K562 (cell line): ENCODE measurements at regions not wholly inside any gene's neighbourhood (a gene's known extent, or its start where the extent isn't known, plus 50 kb on each side); places are given as distances from the start of the nearest gene placed in this dataset.

Source experiments
- ATAC-seq: fragments of 200-7000 bp; cut with Tn5 transposase; 3 replicates; pipeline ENCODE4 v1.9.1; 2020; ENCODE audit warnings: moderate library complexity
- BruUV-seq: library from RNA; stranded (reverse); fragments of 400-500 nt; replicated peaks from 2 replicates; lab custom pipeline; 2021; lab: Mats Ljungman, UMichigan
- CTCF ChIA-PET: fragments of 300-600 bp; formaldehyde crosslinking; extraction: SDS; loops from one replicate; lab custom pipeline; 2021; ENCODE audit warnings: low intra/inter-chr PET ratio; lab: Yijun Ruan, JAX
- POLR2A ChIA-PET: fragments of 300-600, 350-650 bp; sonication (Branson Sonifier 250); formaldehyde crosslinking; extraction: SDS; loops from one replicate; lab custom pipeline; 2021; ENCODE audit warnings: antibody characterized with exemption, inconsistent platforms; lab: Yijun Ruan, JAX
- DNase-seq, 4 experiments: peaks; one replicate each; pipeline versions ENCODE4 v3.0.0 to v3.0.0-alpha.2; 2011 to 2018; ENCODE audit warnings: low spot score in 3 of 4, mixed read lengths in 3 of 4; ENCODE audit errors: extremely low read depth in 1 of 4
- FAIRE-seq: peaks from 2 replicates; lab custom pipeline; 2011; peaks lifted over from hg19 to GRCh38; lab: Jason Lieb, UNC
- H2AFZ ChIP-seq: 2 replicates; pipeline ENCODE4 v1.6.0; 2011; ENCODE audit warnings: low read depth, low read length, control low read depth, inconsistent platforms
- H3K27ac ChIP-seq: fragments of 200-600 bp; 3 replicates; pipeline ENCODE4 v1.8.0; 2011; ENCODE audit warnings: low read depth, mild to moderate bottlenecking, control low read depth, inconsistent platforms, low read length, moderate library complexity, mixed read lengths; ENCODE audit errors: extremely low read depth
- H3K27me3 ChIP-seq, 2 experiments: fragments of 300-600 bp in 1 of 2; 2 replicates in 1 of 2; 3 replicates in 1 of 2; pipeline versions ENCODE4 v1.6.0 to v1.8.0; 2011; ENCODE audit warnings: inconsistent platforms in 2 of 2, low read length in 2 of 2, mild to moderate bottlenecking in 1 of 2, mixed read lengths in 1 of 2, moderate library complexity in 1 of 2; ENCODE audit not compliant: control insufficient read depth in 2 of 2, insufficient read depth in 2 of 2
- H3K36me3 ChIP-seq: fragments of 300-600 bp; 3 replicates; pipeline ENCODE4 v1.8.0; 2011; ENCODE audit warnings: mild to moderate bottlenecking, low read length, inconsistent platforms; ENCODE audit not compliant: control insufficient read depth, insufficient read depth
- H3K4me1 ChIP-seq, 2 experiments: fragments of 200-600 bp in 1 of 2; replicated peaks in 1 of 2; 2 replicates in 1 of 2; 3 replicates in 1 of 2; pipeline versions ENCODE4 v1.5.1 to v1.8.0; 2011; ENCODE audit warnings: inconsistent platforms in 2 of 2, low read length in 2 of 2, mild to moderate bottlenecking in 1 of 2, mixed read lengths in 1 of 2, moderate library complexity in 1 of 2; ENCODE audit not compliant: control insufficient read depth in 2 of 2, insufficient read depth in 2 of 2
- H3K4me2 ChIP-seq: 2 replicates; pipeline ENCODE4 v1.6.1; 2011; ENCODE audit warnings: low read length, control low read depth, inconsistent platforms, mixed read lengths; ENCODE audit not compliant: insufficient read depth
- H3K4me3 ChIP-seq: fragments of 200-600 bp; sonication (generic), shearing (Covaris generic); 2 replicates; pipeline ENCODE4 v1.5.1; 2016; ENCODE audit warnings: control low read depth, inconsistent platforms
- H3K79me2 ChIP-seq: fragments of 200-600 bp; 3 replicates; pipeline ENCODE4 v1.8.0; 2011; ENCODE audit warnings: low read length, inconsistent platforms; ENCODE audit not compliant: control insufficient read depth, insufficient read depth
- H3K9ac ChIP-seq, 2 experiments: 2 replicates each; pipeline versions ENCODE4 v1.6.0 to v1.6.1; 2011; ENCODE audit warnings: low read depth in 2 of 2, low read length in 2 of 2, control low read depth in 1 of 2, inconsistent platforms in 1 of 2, mild to moderate bottlenecking in 1 of 2, mixed read lengths in 1 of 2; ENCODE audit not compliant: insufficient read depth in 1 of 2
- H3K9me1 ChIP-seq: one replicate; pipeline ENCODE4 v1.6.0; 2011; ENCODE audit warnings: inconsistent platforms, mild to moderate bottlenecking, low read length, moderate library complexity; ENCODE audit not compliant: control insufficient read depth, insufficient read depth
- H3K9me3 ChIP-seq: replicated peaks from 2 replicates; pipeline ENCODE4 v1.5.1; 2011; ENCODE audit warnings: low read depth, low read length, inconsistent platforms; ENCODE audit not compliant: control insufficient read depth, insufficient read depth
- H4K20me1 ChIP-seq: replicated peaks from 2 replicates; pipeline ENCODE4 v1.6.1; 2011; ENCODE audit warnings: low read length, inconsistent platforms, mixed read lengths; ENCODE audit not compliant: control insufficient read depth, insufficient read depth
- CCAR2 ChIP-seq: fragments of 200-400 bp; formaldehyde crosslinking; IDR thresholded peaks from 2 replicates; pipeline ENCODE4 v1.6.1; 2017; ENCODE audit warnings: mild to moderate bottlenecking, low read depth, low read length
- ETS2 ChIP-seq: IDR thresholded peaks from 2 replicates; pipeline ENCODE4 v1.6.1; 2016; ENCODE audit warnings: borderline replicate concordance, missing genetic modification characterization, mild to moderate bottlenecking, moderate library complexity, missing compliant biosample characterization; ENCODE audit not compliant: poor library complexity, severe bottlenecking
- FOXP1 ChIP-seq: sonication (generic); formaldehyde crosslinking; IDR thresholded peaks from 2 replicates; pipeline ENCODE4 v1.8.0; 2022; ENCODE audit warnings: mild to moderate bottlenecking, missing genetic modification reagents
- HDAC1 ChIP-seq, 2 experiments: fragments of 450-650 bp; IDR thresholded peaks; 2 replicates each; pipeline ENCODE4 v1.6.1; 2016 to 2017; ENCODE audit warnings: inconsistent platforms in 1 of 2, mild to moderate bottlenecking in 1 of 2, moderate library complexity in 1 of 2
- MAFG ChIP-seq: fragments of 450-650 bp; conservative IDR thresholded peaks from 2 replicates; pipeline ENCODE4 v1.6.1; 2016; ENCODE audit warnings: missing genetic modification characterization, missing compliant biosample characterization
- POLR2A ChIP-seq: fragments of 450-650 bp; conservative IDR thresholded peaks from 2 replicates; pipeline ENCODE4 v1.6.1; 2016
- SMARCB1 ChIP-seq: IDR thresholded peaks from 2 replicates; pipeline ENCODE4 v1.6.1; 2011; ENCODE audit warnings: improper control_type of control experiment, low read depth; ENCODE audit not compliant: insufficient read length
- ZNF41 ChIP-seq: fragments of 250-450 bp; sonication (Bioruptor Pico); conservative IDR thresholded peaks from 2 replicates; pipeline ENCODE4 v1.4.0; 2020; ENCODE audit warnings: mild to moderate bottlenecking
- WGBS: fragments of 100-300 bp; shearing (Covaris generic); methylation state at CpG from one replicate; pipeline ENCODE4 v1.1.6; 2016; ENCODE audit warnings: low coverage, mixed read lengths; ENCODE audit not compliant: insufficient coverage; ENCODE audit errors: missing lambda C conversion rate; 5-methylcytosine and 5-hydroxymethylcytosine counted together
- in situ Hi-C: fragments of 300-500 bp; cut with MboI; formaldehyde crosslinking; loops from 4 replicates; pipeline ENCODE4 v1.15.0; 2018; ENCODE audit warnings: inconsistent platforms, mixed read lengths
- intact Hi-C: fragments of 100-400 bp; cut with micrococcal nuclease; formaldehyde crosslinking; loops from 2 replicates; pipeline ENCODE4 v1.14.2; 2022
- TF ChIP-seq, protein P1 (sequence below): fragments of 450-650 bp; IDR thresholded peaks from 2 replicates; pipeline ENCODE4 v1.6.1; 2016; ENCODE audit warnings: low read depth, mild to moderate bottlenecking, moderate library complexity
- TF ChIP-seq, protein P2 (sequence below): IDR thresholded peaks from 2 replicates; pipeline ENCODE4 v1.6.1; 2014; ENCODE audit warnings: antibody characterized with exemption

DNA sequence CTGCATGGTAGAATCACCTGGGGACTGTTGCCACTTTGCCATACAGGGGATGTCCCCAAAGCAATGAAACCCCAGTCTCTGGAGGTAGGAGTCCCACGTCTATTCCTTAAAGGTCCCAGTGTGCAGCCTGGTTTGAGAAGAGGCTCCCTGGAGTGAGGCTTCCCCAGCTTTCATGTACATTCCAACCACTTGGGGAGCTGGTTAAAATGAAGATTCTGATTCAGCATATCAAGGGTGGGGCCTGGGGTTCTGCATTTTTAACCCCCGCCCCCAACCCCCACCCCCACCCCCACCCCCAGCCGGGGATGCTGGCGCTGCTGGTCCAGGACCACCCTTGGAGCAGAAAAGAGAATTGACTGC is 241.2 kb downstream of the FOXL1 start (continued):
- TF ChIP-seq, protein P1, sequence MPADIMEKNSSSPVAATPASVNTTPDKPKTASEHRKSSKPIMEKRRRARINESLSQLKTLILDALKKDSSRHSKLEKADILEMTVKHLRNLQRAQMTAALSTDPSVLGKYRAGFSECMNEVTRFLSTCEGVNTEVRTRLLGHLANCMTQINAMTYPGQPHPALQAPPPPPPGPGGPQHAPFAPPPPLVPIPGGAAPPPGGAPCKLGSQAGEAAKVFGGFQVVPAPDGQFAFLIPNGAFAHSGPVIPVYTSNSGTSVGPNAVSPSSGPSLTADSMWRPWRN, result no peak
- TF ChIP-seq, protein P2, sequence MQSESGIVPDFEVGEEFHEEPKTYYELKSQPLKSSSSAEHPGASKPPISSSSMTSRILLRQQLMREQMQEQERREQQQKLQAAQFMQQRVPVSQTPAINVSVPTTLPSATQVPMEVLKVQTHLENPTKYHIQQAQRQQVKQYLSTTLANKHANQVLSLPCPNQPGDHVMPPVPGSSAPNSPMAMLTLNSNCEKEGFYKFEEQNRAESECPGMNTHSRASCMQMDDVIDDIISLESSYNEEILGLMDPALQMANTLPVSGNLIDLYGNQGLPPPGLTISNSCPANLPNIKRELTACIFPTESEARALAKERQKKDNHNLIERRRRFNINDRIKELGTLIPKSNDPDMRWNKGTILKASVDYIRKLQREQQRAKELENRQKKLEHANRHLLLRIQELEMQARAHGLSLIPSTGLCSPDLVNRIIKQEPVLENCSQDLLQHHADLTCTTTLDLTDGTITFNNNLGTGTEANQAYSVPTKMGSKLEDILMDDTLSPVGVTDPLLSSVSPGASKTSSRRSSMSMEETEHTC, result no peak
- TF ChIP-seq SMARCB1 (no peak), ETS2 (tag) (no peak), CCAR2 (no peak), POLR2A (no peak), ZNF41 (no peak), FOXP1 (no peak)

DNA sequence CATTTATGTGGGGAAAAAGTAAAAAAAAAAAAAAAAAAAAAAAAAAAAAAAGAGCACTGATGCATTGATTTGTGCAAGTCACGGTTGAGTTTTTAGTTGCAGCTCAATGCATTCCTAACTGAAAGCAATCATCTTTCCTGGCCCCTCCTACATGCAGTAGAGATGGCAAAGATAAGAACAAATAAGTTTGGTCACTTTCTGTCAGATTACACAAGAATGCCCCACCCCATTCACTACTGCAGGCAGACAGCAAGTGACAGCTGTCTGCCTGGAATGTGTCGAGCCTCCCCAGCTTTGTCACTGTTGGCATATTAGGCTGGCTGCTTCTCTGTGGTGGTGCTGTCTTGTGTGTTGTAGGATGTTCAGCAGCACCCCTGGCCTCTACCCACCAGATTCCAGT is 243.5 kb downstream of the FOXL1 start:
- Histone ChIP-seq H3K9me3 (no peaks in the 10 kb centered on the region), H3K27me3 (peaks cover 18 to 58% of the 10 kb centered on the region in 2 experiments), H3K79me2 (no peaks in the 10 kb centered on the region), H3K27ac (no peak overlapping the region), H3K9me1 (no peaks in the 10 kb centered on the region), H3K4me3 (no peak overlapping the region), H3K4me1 (no peaks in the 10 kb centered on the region; a peak in 1 of 5 replicates), H2AFZ (no peak overlapping the region), H3K9ac (no peak overlapping the region), H3K4me2 (no peak overlapping the region), H4K20me1 (peaks cover 17% of the 10 kb centered on the region; the same call in 1 of the 2 replicates)
- DNase-seq (no peak), ATAC-seq (no peak), FAIRE-seq (no peak)
- POLR2A ChIA-PET, result no interaction called here
- in situ Hi-C loops, result no loop called here
- intact Hi-C loops, result no loop called here
- WGBS, result 0% methylated on average over 2 of the region's 2 CpGs
- TF ChIP-seq MAFG (tag), result 0 out of 2 replicates have a peak, but pooled peaks have one; percentile 50
- no peak for TF ChIP-seq HDAC1 (IDR thresholded peaks at IDR 0.05)
- TF ChIP-seq, all 486 proteins: peak for 1
- BruUV-seq, result no TSS peak
- H3K36me3 ChIP-seq, result no peaks in the 10 kb centered on the region
- CTCF ChIA-PET, result no interaction called here
